ENCODE measurements at regions not wholly inside any gene's neighbourhood (a gene's known extent, or its start where the extent isn't known, plus 50 kb on each side); places are given as distances from the start of the nearest gene placed in this dataset.

- TF ChIP-seq, protein P1, sequence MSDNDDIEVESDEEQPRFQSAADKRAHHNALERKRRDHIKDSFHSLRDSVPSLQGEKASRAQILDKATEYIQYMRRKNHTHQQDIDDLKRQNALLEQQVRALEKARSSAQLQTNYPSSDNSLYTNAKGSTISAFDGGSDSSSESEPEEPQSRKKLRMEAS (IDR thresholded peaks at IDR 0.05; ENCODE audit: insufficient read depth, insufficient read length): no peak
- TF ChIP-seq CTCF (IDR thresholded peaks at IDR 0.05; ENCODE audit: extremely low read depth in 1 of 2, insufficient read depth in 1 of 2, low read depth in 1 of 2, low read length in 2 of 2) (no peak), POLR2AphosphoS5 (IDR thresholded peaks at IDR 0.05; ENCODE audit: insufficient read depth, low read depth, low read length) (no peak), EZH2 (IDR thresholded peaks at IDR 0.05; ENCODE audit: borderline replicate concordance, low read depth, low read length, severe bottlenecking) (no peak), FOS (IDR thresholded peaks at IDR 0.05; ENCODE audit: borderline replicate concordance, insufficient read depth, low read length) (no peak), POLR2A (IDR thresholded peaks at IDR 0.05; ENCODE audit: low read depth, low read length) (no peak), MYC (IDR thresholded peaks at IDR 0.05; ENCODE audit: low read depth, low read length) (no peak), JUN (IDR thresholded peaks at IDR 0.05; ENCODE audit: borderline replicate concordance, insufficient read depth, insufficient read length, low read depth) (no peak), GATA2 (IDR thresholded peaks at IDR 0.05; ENCODE audit: insufficient read depth, insufficient read length, low read depth, low read length) (no peak)
These were observed 694.2 kb upstream of the FZD8 start for GRCh38 chr10:36336315-36336714.

Data from endothelial cell of umbilical vein (primary cell).